ENCODE measurements at regions not wholly inside any gene's neighbourhood (a gene's known extent, or its start where the extent isn't known, plus 50 kb on each side); places are given as distances from the start of the nearest gene placed in this dataset.

DNA sequence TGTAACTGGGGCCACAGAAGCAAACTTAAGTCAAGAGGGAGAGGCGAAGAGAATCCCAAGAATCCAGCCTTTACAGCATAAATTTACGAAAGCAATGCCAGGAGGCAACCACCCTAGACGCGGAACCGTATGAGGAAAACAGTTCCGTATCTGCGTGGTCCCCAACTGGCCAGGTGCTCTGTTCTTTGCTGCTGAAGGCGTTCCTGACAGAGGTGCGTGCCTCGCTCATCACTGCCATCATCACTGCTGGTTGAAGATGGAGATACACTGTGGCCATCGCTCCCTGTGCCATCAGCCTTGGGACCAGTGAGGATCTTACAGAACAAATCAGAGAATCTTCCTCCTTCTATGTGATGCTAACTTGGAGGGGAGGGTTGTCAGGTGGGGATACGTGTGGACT is 270.5 kb upstream of the B3GAT1 start:
- TF ChIP-seq, protein P1, sequence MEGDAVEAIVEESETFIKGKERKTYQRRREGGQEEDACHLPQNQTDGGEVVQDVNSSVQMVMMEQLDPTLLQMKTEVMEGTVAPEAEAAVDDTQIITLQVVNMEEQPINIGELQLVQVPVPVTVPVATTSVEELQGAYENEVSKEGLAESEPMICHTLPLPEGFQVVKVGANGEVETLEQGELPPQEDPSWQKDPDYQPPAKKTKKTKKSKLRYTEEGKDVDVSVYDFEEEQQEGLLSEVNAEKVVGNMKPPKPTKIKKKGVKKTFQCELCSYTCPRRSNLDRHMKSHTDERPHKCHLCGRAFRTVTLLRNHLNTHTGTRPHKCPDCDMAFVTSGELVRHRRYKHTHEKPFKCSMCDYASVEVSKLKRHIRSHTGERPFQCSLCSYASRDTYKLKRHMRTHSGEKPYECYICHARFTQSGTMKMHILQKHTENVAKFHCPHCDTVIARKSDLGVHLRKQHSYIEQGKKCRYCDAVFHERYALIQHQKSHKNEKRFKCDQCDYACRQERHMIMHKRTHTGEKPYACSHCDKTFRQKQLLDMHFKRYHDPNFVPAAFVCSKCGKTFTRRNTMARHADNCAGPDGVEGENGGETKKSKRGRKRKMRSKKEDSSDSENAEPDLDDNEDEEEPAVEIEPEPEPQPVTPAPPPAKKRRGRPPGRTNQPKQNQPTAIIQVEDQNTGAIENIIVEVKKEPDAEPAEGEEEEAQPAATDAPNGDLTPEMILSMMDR (IDR thresholded peaks at IDR 0.05; ENCODE audit: low read length) = no peak
- TF ChIP-seq EZH2 (IDR thresholded peaks at IDR 0.05; ENCODE audit: borderline replicate concordance, low read length) = no peak

Measured in OCI-LY1 (cell line).